GM12878 (cell line): ENCODE measurements at regions not wholly inside any gene's neighbourhood (a gene's known extent, or its start where the extent isn't known, plus 50 kb on each side); places are given as distances from the start of the nearest gene placed in this dataset.

Experiments used
- ATAC-seq: fragments of 200-7000 bp; cut with Tn5 transposase; 3 replicates; pipeline ENCODE4 v1.9.1; 2020; ENCODE audit warnings: mild to moderate bottlenecking, moderate library complexity
- BruUV-seq: library from RNA; stranded (reverse); fragments of 400-500 nt; replicated peaks from 2 replicates; lab custom pipeline; 2021; lab: Mats Ljungman, UMichigan
- CTCF ChIA-PET: fragments of 300-600 bp; sonication (Branson Sonifier 250); formaldehyde crosslinking; extraction: SDS; loops from one replicate; lab custom pipeline; 2021; ENCODE audit warnings: inconsistent platforms; lab: Yijun Ruan, JAX
- POLR2A ChIA-PET: fragments of 350-600 bp; formaldehyde crosslinking; extraction: SDS; loops from one replicate; lab custom pipeline; 2021; ENCODE audit warnings: inconsistent platforms; lab: Charles Lee
- RAD21 ChIA-PET: fragments of 300-600 bp; sonication (Branson Sonifier 250); formaldehyde crosslinking; loops from one replicate; lab custom pipeline; 2023; ENCODE audit warnings: antibody characterized with exemption; ENCODE audit not compliant: unreplicated experiment; lab: Charles Lee
- SMC1A ChIA-PET: fragments of 300-600 bp; sonication (Branson Sonifier 250); formaldehyde crosslinking; loops from one replicate; lab custom pipeline; 2023; ENCODE audit not compliant: unreplicated experiment, uncharacterized antibody; lab: Charles Lee
- DNase-seq: peaks from one replicate; pipeline ENCODE4 v3.0.0-alpha.2; 2011; ENCODE audit warnings: low read depth, low spot score
- FAIRE-seq: peaks from 3 replicates; lab custom pipeline; 2011; peaks lifted over from hg19 to GRCh38; lab: Jason Lieb, UNC
- H2AFZ ChIP-seq: 2 replicates; pipeline ENCODE4 v1.6.0; 2011; ENCODE audit warnings: low read depth, low read length, control low read depth; ENCODE audit not compliant: control insufficient read depth
- H3K27ac ChIP-seq: 2 replicates; pipeline ENCODE4 v1.5.1; 2011; ENCODE audit warnings: control low read depth; ENCODE audit not compliant: control insufficient read depth, insufficient read depth
- H3K27me3 ChIP-seq, 2 experiments: replicated peaks in 1 of 2; 2 replicates each; pipeline versions ENCODE4 v1.6.0 to v1.6.1; 2011; ENCODE audit warnings: low read length in 1 of 2; ENCODE audit not compliant: control insufficient read depth in 2 of 2, insufficient read depth in 2 of 2
- H3K36me3 ChIP-seq, 2 experiments: 2 replicates each; pipeline ENCODE4 v1.5.1; 2011; ENCODE audit warnings: low read length in 1 of 2; ENCODE audit not compliant: control insufficient read depth in 2 of 2, insufficient read depth in 2 of 2
- H3K4me1 ChIP-seq: 2 replicates; pipeline ENCODE4 v1.6.1; 2011; ENCODE audit warnings: mild to moderate bottlenecking, low read length, moderate library complexity, mixed read lengths; ENCODE audit not compliant: control insufficient read depth, insufficient read depth
- H3K4me2 ChIP-seq: 2 replicates; pipeline ENCODE4 v1.6.0; 2011; ENCODE audit warnings: control low read depth; ENCODE audit not compliant: control insufficient read depth, insufficient read depth
- H3K4me3 ChIP-seq: fragments of 200-600 bp; sonication (generic); 2 replicates; pipeline ENCODE4 v1.5.1; 2016
- H3K79me2 ChIP-seq: 2 replicates; pipeline ENCODE4 v1.6.0; 2011; ENCODE audit warnings: low read length; ENCODE audit not compliant: control insufficient read depth, insufficient read depth
- H3K9ac ChIP-seq: 2 replicates; pipeline ENCODE4 v1.8.0; 2011; ENCODE audit warnings: low read length, control low read depth, mixed read lengths; ENCODE audit not compliant: control insufficient read depth, insufficient read depth
- H3K9me3 ChIP-seq: replicated peaks from 3 replicates; pipeline ENCODE4 v1.5.1; 2011; ENCODE audit warnings: mild to moderate bottlenecking, low read length; ENCODE audit not compliant: control insufficient read depth, insufficient read depth
- H4K20me1 ChIP-seq: 2 replicates; pipeline ENCODE4 v1.6.0; 2011; ENCODE audit not compliant: control insufficient read depth, insufficient read depth
- EP300 ChIP-seq, 2 experiments: fragments of 150-350 bp in 1 of 2; IDR thresholded peaks; 2 replicates each; pipeline ENCODE4 v1.6.1; 2011 to 2012; ENCODE audit warnings: low read depth in 2 of 2, low read length in 2 of 2, borderline replicate concordance in 1 of 2, improper control_type of control experiment in 1 of 2, inconsistent platforms in 1 of 2; ENCODE audit not compliant: control insufficient read depth in 1 of 2
- NFXL1 ChIP-seq: fragments of 450-650 bp; IDR thresholded peaks from 2 replicates; pipeline ENCODE4 v1.6.1; 2017; ENCODE audit warnings: antibody characterized with exemption, mild to moderate bottlenecking, borderline replicate concordance
- PAX5 ChIP-seq: IDR thresholded peaks from 2 replicates; pipeline ENCODE4 v1.6.1; 2011; ENCODE audit warnings: low read depth, low read length, borderline replicate concordance
- SUPT20H ChIP-seq: IDR thresholded peaks from 2 replicates; pipeline ENCODE4 v1.6.1; 2011; ENCODE audit warnings: low read depth, mild to moderate bottlenecking, low read length, moderate library complexity, borderline replicate concordance; ENCODE audit not compliant: control insufficient read depth
- TARDBP ChIP-seq: IDR thresholded peaks from 2 replicates; pipeline ENCODE4 v1.6.1; 2016; ENCODE audit warnings: borderline replicate concordance
- WGBS: methylation state at CpG from one replicate; pipeline ENCODE4 v1.1.6; 2016; ENCODE audit warnings: low lambda C conversion rate; ENCODE audit not compliant: insufficient replicate concordance, insufficient coverage; ENCODE audit errors: missing lambda C conversion rate; 5-methylcytosine and 5-hydroxymethylcytosine counted together
- in situ Hi-C: fragments of 300-500 bp; cut with MboI; formaldehyde crosslinking; loops from 9 replicates; pipeline ENCODE4 v1.14.3; 2018; ENCODE audit warnings: mixed read lengths
- intact Hi-C: fragments of 100-400 bp; cut with micrococcal nuclease; formaldehyde crosslinking; loops from one replicate; pipeline ENCODE4 v1.14.2; 2022; ENCODE audit not compliant: unreplicated experiment

- no peak for DNase-seq
- Histone ChIP-seq H2AFZ (no peak overlapping the region), H3K27ac (no peak overlapping the region), H3K9me3 (peaks cover 4% of the 10 kb centered on the region; the same call in 2 of the 3 replicates), H3K79me2 (no peaks in the 10 kb centered on the region), H3K27me3 (no peaks in the 10 kb centered on the region), H3K4me3 (no peak overlapping the region), H3K4me2 (no peak overlapping the region), H3K9ac (no peak overlapping the region), H3K4me1 (no peaks in the 10 kb centered on the region), H3K36me3 (no peaks in the 10 kb centered on the region), H4K20me1 (no peaks in the 10 kb centered on the region)
- in situ Hi-C loops (no loop called here), intact Hi-C loops (no loop called here)
- RAD21 ChIA-PET = no interaction called here
- no TSS peak for BruUV-seq
- no peak for FAIRE-seq
- WGBS = 41% methylated on average over 7 of the region's 7 CpGs
- TF ChIP-seq SUPT20H = no peak
- TF ChIP-seq PAX5 = no peak
- no peak for TF ChIP-seq NFXL1
- POLR2A ChIA-PET = no interaction called here
- CTCF ChIA-PET = interaction anchor here (0.6 kb wide), 1 partner anchor 224 kb away, joined by 3 read pairs; no protein-coding TSS in a partner anchor
- SMC1A ChIA-PET = no interaction called here
- no peak for ATAC-seq
Measured at GRCh38 chr11:112408517-112408916, 147.9 kb upstream of the PLET1 start.

DNA sequence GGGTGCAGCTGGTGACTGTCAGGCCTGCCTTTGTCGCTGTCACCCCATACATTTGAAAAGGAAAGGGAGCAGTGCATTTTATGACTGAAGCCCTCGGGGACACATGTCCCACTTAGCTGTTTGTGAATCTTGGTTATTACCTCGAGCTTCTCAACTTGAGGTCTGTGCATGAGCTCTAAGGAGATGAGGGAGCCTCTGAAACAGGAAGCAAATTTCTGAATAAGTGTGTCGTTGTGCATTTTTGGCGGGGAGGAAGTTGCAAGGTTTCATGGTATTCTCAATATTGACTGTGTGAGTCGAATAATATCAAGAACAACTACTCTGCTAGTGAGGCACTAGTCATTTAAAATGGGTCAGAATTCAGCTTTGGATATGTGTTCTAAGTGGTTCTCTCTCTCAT, 149.7 kb upstream of the PLET1 start:
- no peak overlapping the region for H3K4me2 ChIP-seq
- H3K79me2 ChIP-seq = no peaks in the 10 kb centered on the region
- H3K9ac ChIP-seq = no peak overlapping the region
- TF ChIP-seq TARDBP = no peak
- TF ChIP-seq EP300 (IDR thresholded peaks at IDR 0.05; ENCODE audit: borderline replicate concordance in 1 of 2, control insufficient read depth in 1 of 2, low read depth in 2 of 2, low read length in 2 of 2) = no peak
- H3K4me1 ChIP-seq = no peaks in the 10 kb centered on the region
- no peak overlapping the region for H3K4me3 ChIP-seq
- FAIRE-seq (no peak), DNase-seq (no peak), ATAC-seq (no peak)
- WGBS = 13% methylated on average over 6 of the region's 6 CpGs
- H3K9me3 ChIP-seq = peaks cover 4% of the 10 kb centered on the region; the same call in 2 of the 3 replicates
- H4K20me1 ChIP-seq = no peaks in the 10 kb centered on the region
- CTCF ChIA-PET = interaction anchor here (1.0 kb wide), 1 partner anchor 13 kb away, joined by 3 read pairs; no protein-coding TSS in a partner anchor
- H2AFZ ChIP-seq = no peak overlapping the region
- H3K27me3 ChIP-seq = no peaks in the 10 kb centered on the region
- in situ Hi-C loops (no loop called here), intact Hi-C loops (no loop called here)
- RAD21 ChIA-PET = no interaction called here
- H3K27ac ChIP-seq = no peak overlapping the region
- H3K36me3 ChIP-seq = no peaks in the 10 kb centered on the region
- POLR2A ChIA-PET = no interaction called here
- BruUV-seq = no TSS peak
- SMC1A ChIA-PET = interaction anchor here (0.5 kb wide), 1 partner anchor 1397 kb away, joined by 3 read pairs; no protein-coding TSS in a partner anchor
